ES-I3 (cell line): ENCODE measurements at regions not wholly inside any gene's neighbourhood (a gene's known extent, or its start where the extent isn't known, plus 50 kb on each side); places are given as distances from the start of the nearest gene placed in this dataset.
"Not testable (repeated sequence)": the region's sequence is repeated elsewhere in the genome, so short reads cannot be mapped to it uniquely, and the experiment has no call there.

ENCODE experiments used
- H3K36me3 ChIP-seq: 2 replicates; pipeline ENCODE4 v1.6.1; 2013; ENCODE audit warnings: mild to moderate bottlenecking, low read length, control low read depth, moderate library complexity; ENCODE audit not compliant: insufficient read depth
- H3K4me1 ChIP-seq: 2 replicates; pipeline ENCODE4 v1.6.1; 2013; ENCODE audit warnings: mild to moderate bottlenecking, control low read depth, low read length; ENCODE audit not compliant: insufficient read depth
- H3K9ac ChIP-seq: 2 replicates; pipeline ENCODE4 v1.6.1; 2013; ENCODE audit warnings: low read depth, mild to moderate bottlenecking, low read length, moderate library complexity
- H3K9me3 ChIP-seq: 2 replicates; pipeline ENCODE4 v1.6.1; 2013; ENCODE audit warnings: mild to moderate bottlenecking, low read length, moderate library complexity; ENCODE audit not compliant: control insufficient read depth, insufficient read depth

DNA sequence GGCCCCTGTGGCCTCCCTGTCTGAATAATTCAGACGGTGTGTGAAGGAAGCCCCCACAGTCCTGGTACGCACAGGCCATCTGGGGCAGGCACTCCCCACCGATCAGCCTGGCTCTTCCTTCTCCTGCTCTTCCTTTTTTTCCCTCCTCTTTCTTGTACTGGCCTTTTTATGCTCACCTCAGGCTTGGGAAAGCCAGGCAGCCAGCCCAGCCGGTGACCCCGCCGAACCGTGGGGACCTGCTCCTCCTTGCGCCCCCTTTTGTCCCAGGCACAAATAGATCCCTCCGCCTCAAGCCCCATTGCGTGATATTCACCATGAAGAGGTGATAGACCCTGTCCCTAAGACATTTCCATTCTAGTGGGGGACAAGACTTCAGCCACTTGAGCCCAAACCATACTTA is 80.2 kb upstream of the BRD7 start:
- Histone ChIP-seq H3K4me1 (peaks cover 4% of the 10 kb centered on the region; the same call in 1 of the 2 replicates), H3K9ac (no peak overlapping the region), H3K36me3 (no peaks in the 10 kb centered on the region), H3K9me3 (no peaks in the 10 kb centered on the region)

DNA sequence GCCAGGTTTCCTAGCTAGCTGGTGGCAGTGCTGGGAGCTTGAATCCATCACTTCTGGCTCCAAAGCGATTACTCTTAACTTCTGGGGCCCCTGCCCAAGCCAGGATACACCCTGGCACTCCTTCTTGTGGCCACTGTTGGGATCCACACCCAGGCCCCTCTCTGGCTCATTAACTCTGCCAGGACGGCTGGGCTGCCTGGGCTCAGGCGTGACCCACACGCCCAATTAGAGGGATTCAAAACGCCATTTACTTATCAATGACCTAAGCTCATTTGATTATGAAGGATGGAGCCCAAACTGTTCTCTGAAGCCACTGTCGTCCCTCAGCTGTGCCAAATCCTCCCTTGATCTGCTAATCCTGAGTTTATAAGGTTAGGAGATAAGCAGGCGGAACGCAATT is 79.7 kb upstream of the BRD7 start:
- Histone ChIP-seq H3K4me1 (peaks cover 4% of the 10 kb centered on the region; the same call in 1 of the 2 replicates), H3K36me3 (no peaks in the 10 kb centered on the region), H3K9me3 (no peaks in the 10 kb centered on the region), H3K9ac (no peak overlapping the region)

DNA sequence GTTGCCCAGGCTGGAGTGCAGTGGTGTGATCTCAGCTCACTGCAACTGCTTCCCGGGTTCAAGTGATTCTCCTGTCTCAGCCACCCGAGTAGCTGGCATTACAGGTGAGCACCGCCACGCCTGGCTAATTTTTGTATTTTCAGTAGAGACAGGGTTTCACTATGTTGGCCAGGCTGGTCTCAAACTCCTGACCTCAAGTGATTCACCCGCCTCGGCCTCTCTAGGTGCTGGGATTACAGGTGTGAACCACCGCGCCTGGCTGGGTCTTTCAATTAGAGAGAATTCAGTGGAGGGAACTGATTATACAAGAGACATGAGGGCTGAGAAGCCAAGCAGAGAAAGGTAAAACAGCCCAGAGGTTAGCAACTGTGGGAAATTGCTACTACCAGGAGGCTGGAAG is 78.6 kb upstream of the BRD7 start:
- H3K4me1 ChIP-seq, H3K9ac ChIP-seq, H3K36me3 ChIP-seq, H3K9me3 ChIP-seq: not testable (repeated sequence)

DNA sequence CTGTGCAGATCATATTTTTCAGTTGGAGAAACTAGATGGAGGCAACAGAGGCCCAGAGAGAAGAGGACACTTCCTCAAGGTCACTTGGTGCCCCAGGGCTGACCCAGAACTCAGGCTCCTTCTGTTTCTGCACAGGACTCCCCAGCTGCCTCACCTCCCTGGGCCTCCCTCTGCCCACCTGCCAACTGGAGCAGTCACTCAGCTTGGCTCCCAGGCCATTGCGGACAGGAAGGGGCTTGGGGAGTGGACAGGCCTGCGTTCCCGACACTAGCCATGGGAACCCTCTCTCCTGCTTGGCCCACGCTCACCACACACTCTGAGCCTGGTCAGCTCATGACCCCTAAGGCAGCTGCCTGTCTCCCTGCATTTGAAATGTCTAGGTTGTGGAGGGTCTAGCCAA is 78.1 kb upstream of the BRD7 start:
- Histone ChIP-seq H3K9me3 (peaks cover 5% of the 10 kb centered on the region; the same call in 1 of the 2 replicates), H3K4me1 (peaks cover 4% of the 10 kb centered on the region; the same call in 1 of the 2 replicates), H3K36me3 (no peaks in the 10 kb centered on the region)

DNA sequence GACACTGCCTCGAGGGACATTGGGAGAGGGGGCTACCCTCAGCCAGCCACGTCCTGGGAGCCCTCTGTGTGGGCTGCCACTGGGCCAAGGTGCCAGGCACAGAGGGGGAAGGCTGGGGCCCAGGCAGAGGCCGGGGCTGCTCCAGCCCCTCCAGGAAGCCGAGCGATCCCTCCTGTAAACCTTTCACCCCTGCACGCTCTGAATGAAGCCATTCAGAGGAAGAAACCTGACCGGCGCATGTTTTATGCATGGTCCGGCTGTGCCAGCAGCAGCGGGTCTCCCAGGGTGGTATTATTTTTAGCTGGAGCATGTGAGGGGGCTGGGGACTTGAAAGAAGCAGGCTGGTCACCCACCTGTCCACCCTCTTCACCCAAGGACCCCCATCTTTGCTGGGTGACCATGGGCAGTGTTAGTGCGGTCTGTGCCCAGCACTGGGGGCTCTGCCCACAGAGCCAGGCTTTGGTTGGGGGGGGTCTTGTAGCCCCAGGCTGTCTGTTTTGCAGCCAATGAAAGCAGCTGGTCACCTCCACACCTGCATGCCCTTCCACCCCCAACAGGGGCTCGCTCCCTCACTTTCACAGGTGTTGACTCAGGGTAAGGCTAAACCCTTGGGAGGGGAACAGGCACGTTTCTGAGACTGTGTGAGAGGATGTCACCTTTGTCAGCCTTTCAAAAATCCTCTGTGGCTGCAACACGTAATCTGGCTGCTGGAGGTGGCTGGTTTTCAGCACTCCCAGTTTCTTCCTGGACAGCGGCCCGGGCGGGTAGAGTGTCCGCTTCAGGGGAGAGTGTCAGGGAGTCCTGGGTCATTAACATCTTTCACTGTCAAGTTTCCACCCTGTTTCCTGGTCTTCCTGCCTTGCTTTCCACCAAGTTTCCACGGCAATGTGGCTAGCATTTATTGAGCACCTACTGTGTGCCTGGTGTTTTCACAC is 77.1 kb upstream of the BRD7 start:
- Histone ChIP-seq H3K4me1 (peaks cover 4% of the 10 kb centered on the region; the same call in 1 of the 2 replicates), H3K9me3 (peaks cover 9% of the 10 kb centered on the region)

More for the DNA sequence above, 78.1 kb upstream of the BRD7 start:
- H3K9ac ChIP-seq: no peak overlapping the region

DNA sequence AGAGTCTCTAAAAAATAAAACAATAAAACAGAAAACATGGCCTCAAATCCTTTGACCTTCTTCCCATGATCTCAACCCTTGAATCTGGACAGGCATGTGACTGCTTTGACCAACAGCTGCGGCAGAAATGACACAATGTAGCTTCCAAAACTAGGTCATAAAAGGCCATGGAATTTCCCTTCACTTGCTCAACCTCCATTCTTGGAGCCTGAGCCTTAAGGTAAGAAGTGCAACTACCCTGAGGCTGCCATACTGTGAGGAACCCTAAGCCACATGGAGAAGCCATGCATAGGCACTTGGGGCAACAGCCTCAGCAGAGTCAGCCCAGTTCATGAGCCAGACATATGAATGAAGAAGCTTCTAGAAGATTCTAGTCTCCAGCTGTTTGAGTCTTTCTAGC is 75.7 kb upstream of the BRD7 start:
- Histone ChIP-seq H3K9me3 (peaks cover 12% of the 10 kb centered on the region), H3K36me3 (no peaks in the 10 kb centered on the region), H3K9ac (no peak overlapping the region), H3K4me1 (peaks cover 4% of the 10 kb centered on the region; the same call in 1 of the 2 replicates)

More for the DNA sequence above, 77.1 kb upstream of the BRD7 start:
- Histone ChIP-seq H3K36me3 (no peaks in the 10 kb centered on the region), H3K9ac (no peak overlapping the region)

DNA sequence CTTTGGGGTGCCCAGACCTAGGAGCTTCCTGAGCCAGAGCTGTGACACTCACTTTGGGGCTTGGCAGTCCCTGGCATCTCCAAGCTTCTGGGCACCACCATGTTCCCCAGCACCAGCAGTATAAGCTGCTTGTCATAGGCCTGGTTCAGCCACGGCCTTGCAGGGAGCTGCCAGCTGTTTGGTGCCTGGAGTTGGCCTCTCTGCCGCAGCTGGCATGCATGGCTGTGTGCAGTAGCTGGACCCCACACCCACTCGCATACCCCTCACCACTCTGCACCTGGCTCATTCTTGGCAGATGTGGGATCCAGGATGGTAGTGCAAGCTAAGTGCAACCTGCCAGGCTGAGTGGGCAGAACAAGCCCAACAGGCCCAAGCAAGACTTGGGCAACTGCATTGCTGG is 73.4 kb upstream of the BRD7 start:
- H3K9me3 ChIP-seq: peaks cover 12% of the 10 kb centered on the region
- no peak overlapping the region for H3K9ac ChIP-seq
- no peaks in the 10 kb centered on the region for H3K36me3 ChIP-seq
- peaks cover 4% of the 10 kb centered on the region; the same call in 1 of the 2 replicates for H3K4me1 ChIP-seq

DNA sequence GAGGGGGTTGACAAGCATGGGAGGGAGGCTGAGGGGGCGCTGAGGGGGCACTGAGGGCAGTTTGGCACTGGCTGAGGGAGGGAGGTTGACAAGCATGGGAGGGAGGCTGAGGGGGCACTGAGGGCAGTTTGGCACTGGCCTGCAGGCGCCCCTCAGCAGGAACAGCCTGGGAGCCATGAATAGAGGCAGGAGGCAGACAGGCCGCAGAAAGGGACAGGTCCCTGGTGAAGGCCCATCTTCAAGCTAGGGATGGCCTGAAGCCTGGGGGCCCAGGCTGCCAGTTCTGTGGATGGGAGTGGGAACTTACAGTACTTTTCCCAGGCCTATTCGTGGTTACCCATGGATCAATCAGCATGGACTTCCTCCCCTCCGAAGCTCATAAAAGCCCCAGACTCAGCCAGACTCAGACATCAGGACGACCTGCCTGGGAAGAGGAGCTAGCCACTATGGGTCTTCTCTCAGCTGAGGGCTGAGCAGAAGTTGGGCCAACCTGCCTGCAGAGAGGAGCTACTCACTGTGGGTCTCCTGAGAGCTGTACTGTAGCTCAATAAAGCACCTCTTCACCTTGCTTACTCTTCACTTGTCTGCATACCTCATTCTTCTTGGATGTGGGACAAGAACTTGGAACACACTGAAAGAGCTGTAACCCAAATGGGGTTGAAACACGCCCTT is 72.8 kb upstream of the BRD7 start:
- Histone ChIP-seq H3K9me3 (peaks cover 12% of the 10 kb centered on the region), H3K36me3 (no peaks in the 10 kb centered on the region), H3K9ac (no peak overlapping the region), H3K4me1 (peaks cover 4% of the 10 kb centered on the region; the same call in 1 of the 2 replicates)

DNA sequence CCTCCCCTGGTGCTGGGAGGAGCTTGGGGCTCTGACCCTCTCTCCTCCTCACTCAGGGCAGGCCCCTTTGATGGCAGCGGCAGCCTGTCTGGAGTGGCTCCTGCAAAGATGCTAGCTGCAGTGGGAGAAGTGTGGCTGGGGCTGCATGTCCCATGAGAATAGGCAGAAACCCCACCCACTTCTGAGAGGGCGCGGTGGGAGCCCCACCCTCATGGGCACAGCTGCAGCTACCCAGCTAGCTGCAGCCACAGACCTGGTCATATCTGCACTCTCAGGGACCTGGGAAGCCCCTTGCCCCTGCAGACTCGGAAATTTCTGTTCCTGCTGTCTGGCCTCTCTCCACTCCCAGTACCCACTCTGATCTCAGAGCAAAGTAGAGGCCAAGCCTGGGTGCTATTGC is 72.2 kb upstream of the BRD7 start:
- Histone ChIP-seq H3K36me3 (no peaks in the 10 kb centered on the region), H3K9ac (no peak overlapping the region), H3K4me1 (peaks cover 4% of the 10 kb centered on the region; the same call in 1 of the 2 replicates), H3K9me3 (peaks cover 12% of the 10 kb centered on the region)

DNA sequence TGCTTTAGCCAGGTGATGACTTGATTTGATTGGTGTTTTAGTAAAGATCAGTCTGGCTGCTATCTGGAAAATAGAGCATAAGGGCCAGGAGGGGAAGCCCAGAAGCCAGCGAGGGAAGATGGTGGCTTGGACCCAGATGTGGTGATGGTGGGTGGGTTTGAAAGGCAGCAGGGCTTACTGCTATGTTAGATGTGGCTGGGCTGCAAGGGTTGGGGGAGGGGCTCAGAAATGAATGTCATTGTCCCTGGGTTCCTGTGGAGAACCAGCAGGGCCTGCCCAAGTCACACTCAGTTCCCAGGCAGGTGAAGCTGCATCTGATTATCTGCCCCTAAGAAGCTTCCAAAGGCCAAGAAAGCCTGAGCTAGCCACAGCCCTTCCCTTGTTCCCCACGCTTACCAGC is 71.7 kb upstream of the BRD7 start:
- H3K9me3 ChIP-seq: peaks cover 12% of the 10 kb centered on the region
- no peaks in the 10 kb centered on the region; the same call in 1 of the 2 replicates for H3K4me1 ChIP-seq
- no peaks in the 10 kb centered on the region for H3K36me3 ChIP-seq
- no peak overlapping the region for H3K9ac ChIP-seq

DNA sequence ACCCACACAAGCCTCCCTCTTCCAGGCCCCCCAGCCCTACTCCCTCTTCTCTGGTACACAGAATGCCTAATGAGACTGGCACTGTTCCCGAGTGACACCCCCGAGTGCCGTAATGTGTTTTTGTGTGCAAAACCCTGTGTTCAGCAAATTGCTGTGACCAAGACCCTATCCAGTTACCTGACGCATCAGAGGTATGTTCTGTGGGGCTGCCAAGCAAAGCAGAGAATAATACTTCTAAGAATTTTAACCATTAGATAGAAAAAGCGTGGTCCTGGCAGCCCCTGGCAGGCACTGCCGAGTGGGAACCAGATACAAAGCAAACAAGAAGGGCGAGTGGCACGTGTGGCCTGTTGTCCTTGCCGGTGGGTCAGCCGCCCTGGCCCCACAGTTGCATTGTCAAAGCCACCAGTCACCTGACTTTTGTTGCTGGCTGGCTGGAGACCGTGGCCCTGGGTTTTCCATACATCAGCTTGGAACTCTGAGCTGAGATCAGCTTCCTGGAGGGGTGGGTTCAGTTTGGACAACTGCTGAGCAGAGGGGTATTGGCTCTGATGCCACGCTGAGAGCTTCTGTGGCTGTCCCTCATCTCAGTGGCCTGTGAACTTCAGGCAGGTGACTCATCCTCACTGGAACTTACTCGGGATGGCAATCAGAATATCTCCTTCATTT is 69.1 kb upstream of the BRD7 start:
- Histone ChIP-seq H3K9me3 (peaks cover 12% of the 10 kb centered on the region), H3K4me1 (no peaks in the 10 kb centered on the region), H3K9ac (no peak overlapping the region), H3K36me3 (no peaks in the 10 kb centered on the region)

DNA sequence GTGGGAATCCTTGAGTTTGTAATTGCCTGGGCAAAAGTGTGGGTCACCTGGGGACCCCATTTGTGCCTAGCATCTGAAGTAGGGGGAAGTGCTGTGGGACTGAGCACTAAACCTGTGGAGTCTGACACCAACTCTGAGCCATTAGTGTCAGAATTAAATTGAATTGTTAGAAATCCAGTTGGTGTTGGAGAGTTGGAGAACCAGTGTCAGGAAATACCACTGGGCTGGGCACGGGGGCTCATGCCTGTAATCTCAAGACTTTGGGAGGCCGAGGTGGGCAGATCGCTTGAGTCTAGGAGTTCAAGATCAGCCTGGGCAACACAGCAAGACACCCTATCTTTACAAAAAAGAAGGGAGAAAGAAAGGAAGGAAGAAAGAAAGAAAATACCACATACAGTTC is 67.5 kb upstream of the BRD7 start:
- no peak overlapping the region for H3K9ac ChIP-seq
- H3K9me3 ChIP-seq: peaks cover 3% of the 10 kb centered on the region; the same call in 1 of the 2 replicates
- H3K4me1 ChIP-seq: no peaks in the 10 kb centered on the region
- no peaks in the 10 kb centered on the region for H3K36me3 ChIP-seq

DNA sequence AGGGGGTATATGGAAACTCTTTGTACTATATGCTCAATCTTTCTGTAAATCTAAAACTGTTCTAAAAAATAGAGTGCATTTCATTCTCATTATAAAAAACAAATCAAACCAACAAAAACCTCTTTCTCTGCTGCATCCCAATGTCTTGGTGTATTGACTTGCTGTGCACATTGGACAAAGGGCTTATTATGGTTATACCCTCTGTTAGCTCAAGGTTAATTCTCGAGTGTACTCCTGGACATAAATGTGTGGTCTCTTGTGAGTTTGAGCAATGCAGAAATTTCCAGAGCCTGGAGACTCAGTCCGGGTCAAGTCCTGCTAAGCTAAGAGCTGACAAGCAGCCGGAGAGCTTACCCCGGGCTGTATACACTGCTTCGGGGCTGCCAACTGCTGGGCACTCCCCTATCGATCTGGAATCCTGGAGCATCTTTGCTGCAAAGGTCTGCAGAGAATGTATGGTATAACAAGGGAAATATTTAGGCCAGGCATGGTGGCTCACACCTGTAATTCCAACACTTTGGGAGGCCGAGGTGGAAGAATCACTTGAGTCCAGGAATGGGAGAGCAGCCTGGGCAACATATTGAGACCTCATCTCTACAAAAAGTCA is 66.2 kb upstream of the BRD7 start:
- H3K36me3 ChIP-seq: no peaks in the 10 kb centered on the region
- H3K9ac ChIP-seq: no peak overlapping the region
- H3K4me1 ChIP-seq: no peaks in the 10 kb centered on the region
- H3K9me3 ChIP-seq: peaks cover 2% of the 10 kb centered on the region; the same call in 1 of the 2 replicates

DNA sequence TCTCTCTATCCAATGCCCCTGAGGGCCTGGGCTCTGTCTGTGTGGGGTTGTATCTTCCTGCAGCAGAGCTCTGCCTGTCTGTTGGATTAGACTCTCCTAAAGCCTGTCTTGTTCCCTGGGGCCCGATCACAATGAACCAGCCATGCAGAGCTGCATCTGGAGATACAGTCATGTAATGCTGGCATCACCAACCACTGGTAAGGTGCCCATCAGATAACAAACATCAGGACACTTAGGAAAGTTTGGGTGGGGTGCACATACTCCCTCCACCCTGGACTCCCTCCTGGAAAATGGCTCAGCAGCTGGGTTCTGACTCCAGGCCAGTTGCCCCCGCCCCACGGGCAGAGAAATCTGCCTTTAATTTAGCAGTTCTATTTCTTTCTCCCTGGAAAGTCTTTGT is 61.3 kb upstream of the BRD7 start:
- H3K9me3 ChIP-seq: peaks cover 3% of the 10 kb centered on the region; the same call in 1 of the 2 replicates
- no peaks in the 10 kb centered on the region for H3K36me3 ChIP-seq
- no peak overlapping the region for H3K9ac ChIP-seq
- 0 out of 2 replicates have a peak, but pooled peaks cover 3% of the 10 kb centered on the region for H3K4me1 ChIP-seq
